IMR-90 (cell line): ENCODE measurements at regions not wholly inside any gene's neighbourhood (a gene's known extent, or its start where the extent isn't known, plus 50 kb on each side); places are given as distances from the start of the nearest gene placed in this dataset.

Experiments
- CEBPB ChIP-seq: IDR thresholded peaks from 2 replicates; pipeline ENCODE4 v1.6.1; 2012; ENCODE audit warnings: low read depth, low read length, improper control_type of control experiment
- CTCF ChIP-seq: conservative IDR thresholded peaks from 2 replicates; pipeline ENCODE4 v1.5.1; 2012; ENCODE audit warnings: mild to moderate bottlenecking, low read depth, low read length, improper control_type of control experiment
- ELK1 ChIP-seq: fragments of 150-350 bp; IDR thresholded peaks from 2 replicates; pipeline ENCODE4 v1.6.1; 2016; ENCODE audit warnings: low read depth, mild to moderate bottlenecking, low read length, moderate library complexity, borderline replicate concordance
- MAZ ChIP-seq: IDR thresholded peaks from 2 replicates; pipeline ENCODE4 v1.6.1; 2012; ENCODE audit warnings: low read depth, mild to moderate bottlenecking, low read length, improper control_type of control experiment, moderate library complexity, borderline replicate concordance
- NFE2L2 ChIP-seq: fragments of 150-350 bp; IDR thresholded peaks from 2 replicates; pipeline ENCODE4 v1.6.1; 2016; ENCODE audit warnings: low read depth, mild to moderate bottlenecking, low read length
- POLR2A ChIP-seq: IDR thresholded peaks from 2 replicates; pipeline ENCODE4 v1.6.1; 2012; ENCODE audit warnings: mild to moderate bottlenecking, low read depth, low read length
- TF ChIP-seq, protein P1 (sequence below): fragments of 150-350 bp; IDR thresholded peaks from 2 replicates; pipeline ENCODE4 v1.6.1; 2017; ENCODE audit warnings: mild to moderate bottlenecking, antibody characterized with exemption, low read length, low read depth

DNA sequence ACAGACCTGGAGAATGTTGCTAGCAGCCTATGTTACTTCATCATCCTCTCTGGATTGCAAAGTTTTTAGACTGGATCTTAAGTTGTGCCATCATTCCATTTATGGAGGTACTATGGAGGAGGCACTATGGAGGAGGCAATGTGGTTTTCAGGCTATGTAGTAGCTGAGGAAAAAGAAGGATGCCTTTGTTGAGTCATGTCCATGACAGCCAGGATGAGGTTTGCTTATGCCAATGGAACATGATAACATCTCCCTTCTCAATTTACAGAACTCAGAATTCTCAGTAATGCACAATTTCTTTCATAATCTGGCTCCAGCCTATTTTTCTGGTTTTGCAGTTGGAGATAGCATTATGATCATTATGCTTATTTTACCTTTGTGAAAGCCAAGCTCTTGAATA, 65.9 kb upstream of the TMEM108 start:
- TF ChIP-seq POLR2A, result no peak
- no peak for TF ChIP-seq NFE2L2
- TF ChIP-seq, protein P1, sequence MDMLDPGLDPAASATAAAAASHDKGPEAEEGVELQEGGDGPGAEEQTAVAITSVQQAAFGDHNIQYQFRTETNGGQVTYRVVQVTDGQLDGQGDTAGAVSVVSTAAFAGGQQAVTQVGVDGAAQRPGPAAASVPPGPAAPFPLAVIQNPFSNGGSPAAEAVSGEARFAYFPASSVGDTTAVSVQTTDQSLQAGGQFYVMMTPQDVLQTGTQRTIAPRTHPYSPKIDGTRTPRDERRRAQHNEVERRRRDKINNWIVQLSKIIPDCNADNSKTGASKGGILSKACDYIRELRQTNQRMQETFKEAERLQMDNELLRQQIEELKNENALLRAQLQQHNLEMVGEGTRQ, result no peak
- no peak for TF ChIP-seq CTCF
- TF ChIP-seq CEBPB, result no peak
- TF ChIP-seq ELK1, result no peak
- TF ChIP-seq MAZ, result no peak
